H9 (cell line): ENCODE measurements at regions not wholly inside any gene's neighbourhood (a gene's known extent, or its start where the extent isn't known, plus 50 kb on each side); places are given as distances from the start of the nearest gene placed in this dataset.

ENCODE experiments used
- DNase-seq: peaks from one replicate; pipeline ENCODE4 v3.0.0-alpha.2; 2017
- H2AFZ ChIP-seq: one replicate; pipeline ENCODE4 v1.6.1; 2013; ENCODE audit warnings: mild to moderate bottlenecking, low read length, control low read depth, moderate library complexity
- H2AK5ac ChIP-seq: 2 replicates; pipeline ENCODE4 v1.6.1; 2013; ENCODE audit warnings: low read length, control low read depth, mixed read lengths; ENCODE audit not compliant: insufficient read length
- H2BK120ac ChIP-seq: one replicate; pipeline ENCODE4 v1.6.1; 2013; ENCODE audit warnings: low read depth, mild to moderate bottlenecking, low read length, control low read depth, inconsistent platforms; ENCODE audit not compliant: poor library complexity, severe bottlenecking
- H2BK12ac ChIP-seq: 2 replicates; pipeline ENCODE4 v1.6.1; 2013; ENCODE audit warnings: low read length, control low read depth, mixed read lengths, low read depth; ENCODE audit not compliant: insufficient read length
- H2BK15ac ChIP-seq: 2 replicates; pipeline ENCODE4 v1.6.1; 2013; ENCODE audit warnings: low read depth, low read length, control low read depth
- H2BK20ac ChIP-seq: one replicate; pipeline ENCODE4 v1.6.1; 2013; ENCODE audit warnings: low read depth, mild to moderate bottlenecking, low read length, control low read depth, inconsistent platforms; ENCODE audit not compliant: poor library complexity, severe bottlenecking
- H2BK5ac ChIP-seq: 2 replicates; pipeline ENCODE4 v1.6.1; 2013; ENCODE audit warnings: low read length, control low read depth, mixed read lengths; ENCODE audit not compliant: insufficient read length
- H3K14ac ChIP-seq: 2 replicates; pipeline ENCODE4 v1.6.1; 2013; ENCODE audit warnings: low read length, control low read depth; ENCODE audit not compliant: insufficient read depth
- H3K18ac ChIP-seq: 2 replicates; pipeline ENCODE4 v1.6.1; 2013; ENCODE audit warnings: low read depth, mild to moderate bottlenecking, mixed read lengths, low read length, control low read depth; ENCODE audit not compliant: insufficient read length
- H3K23ac ChIP-seq: 2 replicates; pipeline ENCODE4 v1.6.1; 2013; ENCODE audit warnings: low read length, control low read depth, mixed read lengths, low read depth; ENCODE audit not compliant: insufficient read length
- H3K23me2 ChIP-seq: 2 replicates; pipeline ENCODE4 v1.6.1; 2013; ENCODE audit warnings: low read depth, mild to moderate bottlenecking, mixed read lengths, low read length, control low read depth; ENCODE audit not compliant: insufficient read length, poor library complexity, severe bottlenecking
- H3K27ac ChIP-seq: 2 replicates; pipeline ENCODE4 v1.5.1; 2013; ENCODE audit warnings: low read length, control low read depth, mixed read lengths, low read depth; ENCODE audit not compliant: insufficient read length
- H3K27me3 ChIP-seq: 2 replicates; pipeline ENCODE4 v1.6.1; 2013; ENCODE audit warnings: low read length, control low read depth, inconsistent platforms; ENCODE audit not compliant: insufficient read depth
- H3K4ac ChIP-seq: 2 replicates; pipeline ENCODE4 v1.6.1; 2013; ENCODE audit warnings: low read depth, mild to moderate bottlenecking, control low read depth, inconsistent platforms, low read length, moderate library complexity
- H3K4me1 ChIP-seq: 2 replicates; pipeline ENCODE4 v1.6.1; 2013; ENCODE audit warnings: low read length, control low read depth, inconsistent platforms; ENCODE audit not compliant: insufficient read depth
- H3K4me2 ChIP-seq: 2 replicates; pipeline ENCODE4 v1.6.1; 2013; ENCODE audit warnings: low read length, control low read depth, mixed read lengths; ENCODE audit not compliant: insufficient read length, insufficient read depth
- H3K56ac ChIP-seq: 2 replicates; pipeline ENCODE4 v1.6.1; 2013; ENCODE audit warnings: low read depth, mild to moderate bottlenecking, mixed read lengths, low read length, control low read depth; ENCODE audit not compliant: insufficient read length
- H3K79me1 ChIP-seq: 2 replicates; pipeline ENCODE4 v1.6.1; 2013; ENCODE audit warnings: low read depth, mild to moderate bottlenecking, moderate library complexity, low read length, control low read depth, inconsistent platforms; ENCODE audit not compliant: insufficient read depth, poor library complexity, severe bottlenecking
- H3K79me2 ChIP-seq: 2 replicates; pipeline ENCODE4 v1.6.1; 2013; ENCODE audit warnings: low read length, control low read depth, inconsistent platforms; ENCODE audit not compliant: insufficient read depth
- H3K9ac ChIP-seq: 2 replicates; pipeline ENCODE4 v1.6.1; 2013; ENCODE audit warnings: low read length, control low read depth, mixed read lengths; ENCODE audit not compliant: insufficient read length; ENCODE audit errors: extremely low read depth
- H3K9me3 ChIP-seq: one replicate; pipeline ENCODE4 v1.6.1; 2013; ENCODE audit warnings: low read depth, low read length, inconsistent platforms; ENCODE audit not compliant: control insufficient read depth
- H3T11ph ChIP-seq: one replicate; pipeline ENCODE4 v1.6.1; 2013; ENCODE audit warnings: mild to moderate bottlenecking, low read length, control low read depth, inconsistent platforms
- H4K20me1 ChIP-seq: one replicate; pipeline ENCODE4 v1.6.1; 2013; ENCODE audit not compliant: control insufficient read depth, insufficient read length, insufficient read depth
- H4K5ac ChIP-seq: 2 replicates; pipeline ENCODE4 v1.6.1; 2013; ENCODE audit warnings: low read depth, mild to moderate bottlenecking, mixed read lengths, low read length, control low read depth; ENCODE audit not compliant: insufficient read length
- H4K8ac ChIP-seq: replicated peaks from 2 replicates; pipeline ENCODE4 v1.6.1; 2013; ENCODE audit warnings: low read length, control low read depth, mixed read lengths, low read depth; ENCODE audit not compliant: insufficient read length
- H4K91ac ChIP-seq: 2 replicates; pipeline ENCODE4 v1.6.1; 2013; ENCODE audit warnings: low read depth, mild to moderate bottlenecking, moderate library complexity, mixed read lengths, low read length, control low read depth; ENCODE audit not compliant: insufficient read length
- H3K27ac Mint-ChIP-seq, 3 experiments: 2 replicates in 2 of 3; 3 replicates in 1 of 3; pipeline ENCODE4 v1.8.0; 2020 to 2021; ENCODE audit warnings: mixed read lengths in 3 of 3, mild to moderate bottlenecking in 1 of 3, moderate library complexity in 1 of 3
- H3K27me3 Mint-ChIP-seq: 2 replicates; pipeline ENCODE4 v1.8.0; 2021; ENCODE audit warnings: low read depth, mild to moderate bottlenecking, moderate library complexity, mixed read lengths
- H3K36me3 Mint-ChIP-seq, 3 experiments: 2 replicates in 2 of 3; 3 replicates in 1 of 3; pipeline ENCODE4 v1.8.0; 2020 to 2021; ENCODE audit warnings: low read depth in 3 of 3, mixed read lengths in 3 of 3; ENCODE audit not compliant: insufficient read depth in 1 of 3
- H3K4me1 Mint-ChIP-seq, 2 experiments: 2 replicates each; pipeline ENCODE4 v1.8.0; 2020; ENCODE audit warnings: mixed read lengths in 2 of 2
- H3K4me3 Mint-ChIP-seq, 2 experiments: 2 replicates in 1 of 2; 3 replicates in 1 of 2; pipeline ENCODE4 v1.8.0; 2020 to 2021; ENCODE audit warnings: mild to moderate bottlenecking in 2 of 2, mixed read lengths in 2 of 2, moderate library complexity in 1 of 2
- H3K9me3 Mint-ChIP-seq, 2 experiments: 2 replicates in 1 of 2; 3 replicates in 1 of 2; pipeline ENCODE4 v1.8.0; 2020; ENCODE audit warnings: mild to moderate bottlenecking in 2 of 2, mixed read lengths in 2 of 2, moderate library complexity in 1 of 2
- WGBS: extraction: QIAGEN DNeasy Blood & Tissue Kit; methylation state at CpG from one replicate; pipeline ENCODE4 v1.1.7; 2013; ENCODE audit warnings: missing lambda C conversion rate, low lambda C conversion rate, mixed read lengths; ENCODE audit not compliant: insufficient read length; ENCODE audit errors: extremely low coverage; 5-methylcytosine and 5-hydroxymethylcytosine counted together
- TF ChIP-seq, protein P1 (sequence below): fragments of 200-600 bp; sonication (generic); conservative IDR thresholded peaks from 3 replicates; pipeline ENCODE4 v1.8.0; 2021; ENCODE audit warnings: antibody characterized with exemption, mild to moderate bottlenecking

DNA sequence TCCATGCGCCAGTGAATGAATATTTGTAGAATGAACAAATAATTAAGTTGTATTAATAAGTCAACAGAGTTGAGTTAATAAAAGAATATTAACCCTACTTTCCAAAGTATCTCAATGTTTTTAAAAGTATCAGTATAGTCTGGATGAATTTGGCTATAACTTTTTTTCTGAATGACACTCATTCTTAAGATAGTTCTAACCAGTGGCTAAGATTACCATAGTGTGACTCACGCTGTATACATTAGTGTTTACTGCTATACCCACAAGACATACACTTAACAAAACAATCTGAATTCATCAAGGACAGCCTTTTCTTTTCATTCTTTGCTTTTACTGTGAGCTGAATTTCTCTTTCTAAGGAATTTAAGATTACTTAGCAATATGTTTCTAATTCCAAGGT is 77.0 kb upstream of the PDE1A start:
- Histone ChIP-seq H3K79me1 (no peaks in the 10 kb centered on the region), H4K8ac (no peak overlapping the region), H2BK15ac (no peak overlapping the region), H3K27me3 (no peaks in the 10 kb centered on the region), H4K20me1 (no peaks in the 10 kb centered on the region), H3K79me2 (no peaks in the 10 kb centered on the region), H4K91ac (no peak overlapping the region), H3K18ac (no peak overlapping the region), H3K4me1 (no peaks in the 10 kb centered on the region), H2BK12ac (no peak overlapping the region), H2BK5ac (no peak overlapping the region), H2BK20ac (no peak overlapping the region), H3T11ph (no peak overlapping the region), H2AK5ac (no peak overlapping the region), H2AFZ (no peak overlapping the region), H3K4me2 (no peak overlapping the region), H2BK120ac (no peak overlapping the region), H3K14ac (no peak overlapping the region), H3K23ac (no peak overlapping the region), H3K9ac (no peak overlapping the region), H3K4ac (no peak overlapping the region), H3K9me3 (no peaks in the 10 kb centered on the region), H4K5ac (no peak overlapping the region), H3K23me2 (no peaks in the 10 kb centered on the region), H3K27ac (no peak overlapping the region), H3K56ac (no peak overlapping the region)
- Mint-ChIP-seq H3K27me3 (no peaks in the 10 kb centered on the region), H3K4me1 (peaks cover 7 to 8% of the 10 kb centered on the region in 2 experiments), H3K4me3 (no peak overlapping the region), H3K27ac (no peak overlapping the region), H3K9me3 (no peaks in the 10 kb centered on the region), H3K36me3 (no peaks in the 10 kb centered on the region)
- TF ChIP-seq, protein P1, sequence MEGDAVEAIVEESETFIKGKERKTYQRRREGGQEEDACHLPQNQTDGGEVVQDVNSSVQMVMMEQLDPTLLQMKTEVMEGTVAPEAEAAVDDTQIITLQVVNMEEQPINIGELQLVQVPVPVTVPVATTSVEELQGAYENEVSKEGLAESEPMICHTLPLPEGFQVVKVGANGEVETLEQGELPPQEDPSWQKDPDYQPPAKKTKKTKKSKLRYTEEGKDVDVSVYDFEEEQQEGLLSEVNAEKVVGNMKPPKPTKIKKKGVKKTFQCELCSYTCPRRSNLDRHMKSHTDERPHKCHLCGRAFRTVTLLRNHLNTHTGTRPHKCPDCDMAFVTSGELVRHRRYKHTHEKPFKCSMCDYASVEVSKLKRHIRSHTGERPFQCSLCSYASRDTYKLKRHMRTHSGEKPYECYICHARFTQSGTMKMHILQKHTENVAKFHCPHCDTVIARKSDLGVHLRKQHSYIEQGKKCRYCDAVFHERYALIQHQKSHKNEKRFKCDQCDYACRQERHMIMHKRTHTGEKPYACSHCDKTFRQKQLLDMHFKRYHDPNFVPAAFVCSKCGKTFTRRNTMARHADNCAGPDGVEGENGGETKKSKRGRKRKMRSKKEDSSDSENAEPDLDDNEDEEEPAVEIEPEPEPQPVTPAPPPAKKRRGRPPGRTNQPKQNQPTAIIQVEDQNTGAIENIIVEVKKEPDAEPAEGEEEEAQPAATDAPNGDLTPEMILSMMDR = no peak
- no CpG with 5 or more reads among the region's 2 CpGs for WGBS
- DNase-seq = no peak
